OCI-LY1 (cell line): ENCODE measurements at regions not wholly inside any gene's neighbourhood (a gene's known extent, or its start where the extent isn't known, plus 50 kb on each side); places are given as distances from the start of the nearest gene placed in this dataset.

Experiments
- H2AFZ ChIP-seq: fragments of 200-600 bp; sonication (generic), shearing (Covaris generic); 2 replicates; pipeline ENCODE4 v1.6.0; 2014; ENCODE audit warnings: antibody characterized with exemption, mild to moderate bottlenecking, low read length
- H3F3A ChIP-seq: fragments of 200-600 bp; sonication (generic), shearing (Covaris generic); 2 replicates; pipeline ENCODE4 v1.6.0; 2014; ENCODE audit warnings: mild to moderate bottlenecking, antibody characterized with exemption, low read length, moderate library complexity; ENCODE audit not compliant: insufficient read depth
- H3K27ac ChIP-seq: fragments of 200-600 bp; sonication (generic); 2 replicates; pipeline ENCODE4 v1.5.1; 2014; ENCODE audit warnings: low read length, mixed run types, mild to moderate bottlenecking, low read depth; ENCODE audit not compliant: poor library complexity, severe bottlenecking
- H3K27me3 ChIP-seq: fragments of 200-600 bp; sonication (generic); 2 replicates; pipeline ENCODE4 v1.6.0; 2014; ENCODE audit warnings: antibody characterized with exemption, mild to moderate bottlenecking, low read length, moderate library complexity; ENCODE audit not compliant: insufficient read depth
- H3K36me3 ChIP-seq: fragments of 200-600 bp; sonication (generic); 2 replicates; pipeline ENCODE4 v1.6.1; 2014; ENCODE audit warnings: mild to moderate bottlenecking, antibody characterized with exemption, low read length, moderate library complexity, mixed read lengths; ENCODE audit not compliant: insufficient read depth
- H3K4me1 ChIP-seq: fragments of 200-600 bp; sonication (generic); 2 replicates; pipeline ENCODE4 v1.5.1; 2014; ENCODE audit warnings: mild to moderate bottlenecking, low read length, moderate library complexity; ENCODE audit not compliant: insufficient read depth, severe bottlenecking
- H3K4me2 ChIP-seq: fragments of 200-600 bp; sonication (generic), shearing (Covaris generic); 2 replicates; pipeline ENCODE4 v1.6.1; 2014; ENCODE audit warnings: low read length
- H3K4me3 ChIP-seq: fragments of 200-600 bp; sonication (generic); 2 replicates; pipeline ENCODE4 v1.5.1; 2014; ENCODE audit warnings: low read length, low read depth, mild to moderate bottlenecking, mixed read lengths; ENCODE audit not compliant: poor library complexity, severe bottlenecking
- H3K79me2 ChIP-seq: fragments of 200-600 bp; shearing (Covaris generic); 2 replicates; pipeline ENCODE4 v1.6.1; 2016; ENCODE audit warnings: mixed run types, low read length, mixed read lengths; ENCODE audit not compliant: insufficient read depth
- H3K9ac ChIP-seq: fragments of 200-600 bp; sonication (generic), shearing (Covaris generic); 2 replicates; pipeline ENCODE4 v1.6.1; 2014; ENCODE audit warnings: mild to moderate bottlenecking, low read length, mixed read lengths
- H3K9me2 ChIP-seq: fragments of 200-600 bp; sonication (generic), shearing (Covaris generic); 2 replicates; pipeline ENCODE4 v1.6.1; 2014; ENCODE audit warnings: low read depth, mild to moderate bottlenecking, low read length, mixed read lengths
- H3K9me3 ChIP-seq: fragments of 200-600 bp; shearing (Covaris generic); 2 replicates; pipeline ENCODE4 v1.6.1; 2014; ENCODE audit warnings: low read length, mixed read lengths
- H4K20me1 ChIP-seq: fragments of 200-600 bp; sonication (generic), shearing (Covaris generic); 2 replicates; pipeline ENCODE4 v1.6.0; 2016; ENCODE audit warnings: mild to moderate bottlenecking, low read length; ENCODE audit not compliant: insufficient read depth
- CTCF ChIP-seq: fragments of 200-600 bp; sonication (generic), shearing (Covaris generic); IDR thresholded peaks from 2 replicates; pipeline ENCODE4 v1.5.1; 2017; ENCODE audit warnings: mild to moderate bottlenecking, antibody characterized with exemption, low read length, moderate library complexity, mixed read lengths
- EZH2 ChIP-seq: fragments of 200-600 bp; sonication (generic), shearing (Covaris generic); IDR thresholded peaks from 2 replicates; pipeline ENCODE4 v1.8.0; 2017; ENCODE audit warnings: borderline replicate concordance, mixed run types, mild to moderate bottlenecking, antibody characterized with exemption, low read length, moderate library complexity, mixed read lengths

GRCh38 chr5:4636378-4636777 is 503.8 kb upstream of the ADAMTS16 start:
- Histone ChIP-seq H3K9ac (peak overlapping the region; percentile 58; the same call in 1 of the 2 replicates), H3K4me1 (peaks cover 93% of the 10 kb centered on the region), H4K20me1 (no peaks in the 10 kb centered on the region), H3K79me2 (no peaks in the 10 kb centered on the region), H3K27ac (peak overlapping the region; percentile 87), H3K27me3 (no peaks in the 10 kb centered on the region), H2AFZ (0 out of 2 replicates have a peak overlapping the region, but pooled peaks have one; percentile 42), H3K36me3 (no peaks in the 10 kb centered on the region), H3K4me2 (peak overlapping the region; percentile 71), H3F3A (no peaks in the 10 kb centered on the region), H3K9me2 (no peaks in the 10 kb centered on the region), H3K4me3 (peak overlapping the region; percentile 26), H3K9me3 (no peaks in the 10 kb centered on the region)
- TF ChIP-seq CTCF (no peak), EZH2 (no peak)

GRCh38 chr5:4639946-4640345 is 500.2 kb upstream of the ADAMTS16 start:
- TF ChIP-seq EZH2, result no peak
- TF ChIP-seq CTCF, result no peak
- Histone ChIP-seq H3K4me2 (peak overlapping the region; percentile 30), H4K20me1 (no peaks in the 10 kb centered on the region), H3K9me3 (0 out of 2 replicates have a peak, but pooled peaks cover 4% of the 10 kb centered on the region), H3K9ac (peak overlapping the region; percentile 58), H3F3A (no peaks in the 10 kb centered on the region), H3K36me3 (no peaks in the 10 kb centered on the region; the same call in 1 of the 2 replicates), H3K27ac (peak overlapping the region; percentile 87), H3K9me2 (no peaks in the 10 kb centered on the region), H2AFZ (no peak overlapping the region), H3K4me3 (no peak overlapping the region), H3K4me1 (peaks cover 76% of the 10 kb centered on the region), H3K79me2 (no peaks in the 10 kb centered on the region), H3K27me3 (no peaks in the 10 kb centered on the region)

GRCh38 chr5:4640795-4641194 is 499.3 kb upstream of the ADAMTS16 start:
- H3F3A ChIP-seq, result no peaks in the 10 kb centered on the region
- H3K4me1 ChIP-seq, result peaks cover 76% of the 10 kb centered on the region
- H4K20me1 ChIP-seq, result no peaks in the 10 kb centered on the region
- no peaks in the 10 kb centered on the region for H3K79me2 ChIP-seq
- peak overlapping the region; percentile 47; the same call in 1 of the 2 replicates for H3K9ac ChIP-seq
- H3K27ac ChIP-seq, result peak overlapping the region; percentile 87
- no peak overlapping the region for H2AFZ ChIP-seq
- H3K36me3 ChIP-seq, result no peaks in the 10 kb centered on the region; the same call in 1 of the 2 replicates
- peak overlapping the region; percentile 30; the same call in 1 of the 2 replicates for H3K4me2 ChIP-seq
- H3K9me3 ChIP-seq, result 0 out of 2 replicates have a peak, but pooled peaks cover 4% of the 10 kb centered on the region
- H3K9me2 ChIP-seq, result no peaks in the 10 kb centered on the region
- no peak overlapping the region for H3K4me3 ChIP-seq
- no peaks in the 10 kb centered on the region for H3K27me3 ChIP-seq
- TF ChIP-seq EZH2, result no peak
- TF ChIP-seq CTCF, result peak; percentile 20; the same call in 1 of the 2 replicates
